ENCODE measurements at regions not wholly inside any gene's neighbourhood (a gene's known extent, or its start where the extent isn't known, plus 50 kb on each side); places are given as distances from the start of the nearest gene placed in this dataset.

DNA sequence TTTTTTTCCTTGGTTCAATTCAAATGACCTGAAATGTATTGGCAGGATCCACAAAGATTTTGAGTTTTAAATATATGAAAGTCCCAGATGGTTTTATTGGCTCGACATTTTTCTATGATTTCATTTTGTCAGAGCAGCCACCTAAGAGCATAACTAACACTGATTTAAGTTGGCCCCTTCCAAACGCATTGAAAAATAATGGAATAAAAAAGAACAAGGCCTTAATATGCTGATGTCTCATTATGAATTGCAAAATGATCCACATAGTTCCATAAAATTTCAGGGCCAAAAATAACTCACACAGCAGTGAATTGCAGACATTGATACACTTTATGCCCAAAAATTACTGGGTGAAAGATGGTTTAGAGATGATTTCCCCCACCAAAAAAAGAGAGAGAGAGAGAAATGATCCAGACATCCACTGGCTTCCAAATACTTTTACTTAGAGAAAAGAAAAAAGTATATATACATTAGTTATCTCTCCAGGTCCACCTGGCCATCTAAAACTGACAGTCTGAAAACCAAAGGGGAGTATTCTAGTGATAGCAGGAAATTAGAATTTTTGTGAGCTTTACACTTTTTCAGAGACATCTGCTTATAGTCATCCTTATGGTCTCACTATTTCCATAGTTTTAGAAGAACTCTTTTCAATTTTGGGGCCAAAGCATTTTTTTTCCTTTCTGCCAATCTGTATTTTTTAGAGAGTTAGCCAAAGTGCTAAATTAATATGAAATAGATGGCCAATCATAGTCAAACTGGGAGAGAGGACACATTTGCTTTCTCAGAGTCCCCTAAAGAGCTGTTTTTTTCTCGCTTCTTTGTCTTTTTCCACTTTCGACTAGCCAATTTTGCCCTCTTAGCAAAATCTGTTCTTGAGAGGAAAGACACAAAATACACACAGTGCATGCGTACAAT lies 213.5 kb upstream of the RND3 start:
- H3K4me3 ChIP-seq (ENCODE audit: low read depth, low read length), result no peak overlapping the region
- H3K4me1 ChIP-seq, result no peaks in the 10 kb centered on the region
- no peak overlapping the region for H3K27ac ChIP-seq
- no peaks in the 10 kb centered on the region for H3K36me3 ChIP-seq (ENCODE audit: control insufficient read depth, insufficient read depth, low read length)
- no peak overlapping the region for H3K9ac ChIP-seq
- no peaks in the 10 kb centered on the region for H3K27me3 ChIP-seq (ENCODE audit: control insufficient read depth, insufficient read depth, low read length)
- H2AFZ ChIP-seq, result no peak overlapping the region
- H3K79me2 ChIP-seq, result no peaks in the 10 kb centered on the region
- H3K9me3 ChIP-seq (ENCODE audit: control insufficient read depth, low read length), result no peaks in the 10 kb centered on the region
- TF ChIP-seq, protein P1, sequence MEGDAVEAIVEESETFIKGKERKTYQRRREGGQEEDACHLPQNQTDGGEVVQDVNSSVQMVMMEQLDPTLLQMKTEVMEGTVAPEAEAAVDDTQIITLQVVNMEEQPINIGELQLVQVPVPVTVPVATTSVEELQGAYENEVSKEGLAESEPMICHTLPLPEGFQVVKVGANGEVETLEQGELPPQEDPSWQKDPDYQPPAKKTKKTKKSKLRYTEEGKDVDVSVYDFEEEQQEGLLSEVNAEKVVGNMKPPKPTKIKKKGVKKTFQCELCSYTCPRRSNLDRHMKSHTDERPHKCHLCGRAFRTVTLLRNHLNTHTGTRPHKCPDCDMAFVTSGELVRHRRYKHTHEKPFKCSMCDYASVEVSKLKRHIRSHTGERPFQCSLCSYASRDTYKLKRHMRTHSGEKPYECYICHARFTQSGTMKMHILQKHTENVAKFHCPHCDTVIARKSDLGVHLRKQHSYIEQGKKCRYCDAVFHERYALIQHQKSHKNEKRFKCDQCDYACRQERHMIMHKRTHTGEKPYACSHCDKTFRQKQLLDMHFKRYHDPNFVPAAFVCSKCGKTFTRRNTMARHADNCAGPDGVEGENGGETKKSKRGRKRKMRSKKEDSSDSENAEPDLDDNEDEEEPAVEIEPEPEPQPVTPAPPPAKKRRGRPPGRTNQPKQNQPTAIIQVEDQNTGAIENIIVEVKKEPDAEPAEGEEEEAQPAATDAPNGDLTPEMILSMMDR (IDR thresholded peaks at IDR 0.05), result no peak
- no peak overlapping the region for H3K4me2 ChIP-seq (ENCODE audit: low read length)

DNA sequence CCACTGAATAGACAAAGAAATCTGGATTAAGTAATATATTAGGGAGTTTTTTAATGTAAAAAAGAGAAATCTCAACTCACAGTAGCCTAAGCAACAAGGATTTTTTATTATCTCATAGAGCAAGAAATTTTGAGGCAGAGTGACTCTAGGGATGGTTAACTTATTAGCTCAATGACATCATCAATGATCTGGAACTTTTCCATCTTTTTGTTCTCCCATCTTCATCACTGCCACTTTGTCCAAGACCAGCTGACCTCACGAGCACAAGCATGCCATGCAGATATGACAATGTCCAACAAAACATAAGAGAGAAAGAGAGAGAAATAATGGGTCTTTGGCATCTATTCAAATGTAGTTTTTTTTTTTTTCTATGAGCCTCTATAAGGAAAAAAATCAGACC lies 211.8 kb upstream of the RND3 start:
- no peaks in the 10 kb centered on the region for H3K79me2 ChIP-seq
- no peaks in the 10 kb centered on the region for H3K27me3 ChIP-seq (ENCODE audit: control insufficient read depth, insufficient read depth, low read length)
- H3K27ac ChIP-seq, result no peak overlapping the region
- TF ChIP-seq, protein P1 (IDR thresholded peaks at IDR 0.05), result no peak
- no peaks in the 10 kb centered on the region for H3K4me1 ChIP-seq
- no peak overlapping the region for H3K4me2 ChIP-seq (ENCODE audit: low read length)
- no peak overlapping the region for H3K9ac ChIP-seq
- H3K36me3 ChIP-seq (ENCODE audit: control insufficient read depth, insufficient read depth, low read length), result no peaks in the 10 kb centered on the region
- no peak overlapping the region for H3K4me3 ChIP-seq (ENCODE audit: low read depth, low read length)
- H3K9me3 ChIP-seq (ENCODE audit: control insufficient read depth, low read length), result no peaks in the 10 kb centered on the region
- H2AFZ ChIP-seq, result no peak overlapping the region

DNA sequence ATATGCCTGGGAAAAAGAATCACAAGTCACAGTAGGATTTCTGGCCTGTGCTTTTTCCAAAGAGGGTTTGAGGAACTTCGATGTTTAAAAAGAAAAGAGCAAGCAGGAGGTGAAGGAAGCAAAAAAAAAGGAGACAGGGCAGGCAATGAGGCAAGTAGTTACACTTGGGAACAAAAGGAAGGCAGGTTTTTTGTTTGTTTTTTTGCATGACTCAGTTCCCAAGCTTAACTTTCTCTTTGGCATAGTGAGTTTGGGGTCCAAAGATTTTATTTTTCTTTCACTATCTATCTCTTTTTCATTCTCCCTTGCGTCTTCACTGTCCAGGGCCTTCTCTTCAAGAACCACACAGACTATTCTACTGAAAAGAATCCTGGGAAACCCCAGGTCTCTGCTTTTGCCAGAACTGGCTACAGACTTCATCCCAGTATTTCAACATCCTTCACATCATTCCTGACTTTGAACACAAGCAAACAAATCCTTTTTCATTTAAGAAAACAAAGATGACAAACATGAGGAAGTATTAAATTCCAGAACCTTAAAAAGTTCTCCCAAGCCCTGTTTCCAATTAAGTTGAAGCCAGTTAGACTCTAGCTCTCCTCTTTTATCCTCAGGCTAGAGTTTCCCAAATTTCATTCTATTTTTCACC lies 210.7 kb upstream of the RND3 start:
- Histone ChIP-seq H3K27me3 (ENCODE audit: control insufficient read depth, insufficient read depth, low read length) (no peaks in the 10 kb centered on the region), H3K9ac (no peak overlapping the region), H3K9me3 (ENCODE audit: control insufficient read depth, low read length) (no peaks in the 10 kb centered on the region), H3K4me3 (ENCODE audit: low read depth, low read length) (no peak overlapping the region), H2AFZ (no peak overlapping the region), H3K79me2 (no peaks in the 10 kb centered on the region), H3K27ac (no peak overlapping the region), H3K4me1 (no peaks in the 10 kb centered on the region), H3K4me2 (ENCODE audit: low read length) (no peak overlapping the region), H3K36me3 (ENCODE audit: control insufficient read depth, insufficient read depth, low read length) (no peaks in the 10 kb centered on the region)
- TF ChIP-seq, protein P1 (IDR thresholded peaks at IDR 0.05), result no peak

DNA sequence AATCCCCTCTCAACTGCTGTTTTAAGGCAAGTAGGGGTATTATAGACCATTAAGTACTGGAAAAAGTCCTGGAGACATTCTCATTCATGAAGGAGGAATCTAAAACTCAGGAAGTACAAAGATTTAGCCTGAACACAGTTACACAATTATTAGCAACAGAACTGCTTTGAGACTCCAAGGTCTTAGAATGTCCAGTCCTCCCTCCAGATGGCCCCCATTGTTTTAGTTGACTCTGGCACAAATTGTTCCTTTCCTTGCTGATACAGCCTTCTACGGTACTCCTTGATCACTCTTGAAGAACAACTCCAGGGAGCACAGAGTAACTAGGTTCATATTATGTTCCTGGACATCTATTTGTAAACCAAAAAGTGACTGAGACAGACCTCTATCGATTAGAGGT lies 210.1 kb upstream of the RND3 start:
- Histone ChIP-seq H3K27ac (no peak overlapping the region), H3K4me1 (no peaks in the 10 kb centered on the region), H3K9me3 (ENCODE audit: control insufficient read depth, low read length) (no peaks in the 10 kb centered on the region), H3K36me3 (ENCODE audit: control insufficient read depth, insufficient read depth, low read length) (no peaks in the 10 kb centered on the region), H3K79me2 (no peaks in the 10 kb centered on the region), H2AFZ (no peak overlapping the region), H3K27me3 (ENCODE audit: control insufficient read depth, insufficient read depth, low read length) (no peaks in the 10 kb centered on the region), H3K4me3 (ENCODE audit: low read depth, low read length) (no peak overlapping the region), H3K9ac (no peak overlapping the region), H3K4me2 (ENCODE audit: low read length) (no peak overlapping the region)
- TF ChIP-seq, protein P1 (IDR thresholded peaks at IDR 0.05), result no peak
